ENCODE measurements at regions not wholly inside any gene's neighbourhood (a gene's known extent, or its start where the extent isn't known, plus 50 kb on each side); places are given as distances from the start of the nearest gene placed in this dataset.

DNA sequence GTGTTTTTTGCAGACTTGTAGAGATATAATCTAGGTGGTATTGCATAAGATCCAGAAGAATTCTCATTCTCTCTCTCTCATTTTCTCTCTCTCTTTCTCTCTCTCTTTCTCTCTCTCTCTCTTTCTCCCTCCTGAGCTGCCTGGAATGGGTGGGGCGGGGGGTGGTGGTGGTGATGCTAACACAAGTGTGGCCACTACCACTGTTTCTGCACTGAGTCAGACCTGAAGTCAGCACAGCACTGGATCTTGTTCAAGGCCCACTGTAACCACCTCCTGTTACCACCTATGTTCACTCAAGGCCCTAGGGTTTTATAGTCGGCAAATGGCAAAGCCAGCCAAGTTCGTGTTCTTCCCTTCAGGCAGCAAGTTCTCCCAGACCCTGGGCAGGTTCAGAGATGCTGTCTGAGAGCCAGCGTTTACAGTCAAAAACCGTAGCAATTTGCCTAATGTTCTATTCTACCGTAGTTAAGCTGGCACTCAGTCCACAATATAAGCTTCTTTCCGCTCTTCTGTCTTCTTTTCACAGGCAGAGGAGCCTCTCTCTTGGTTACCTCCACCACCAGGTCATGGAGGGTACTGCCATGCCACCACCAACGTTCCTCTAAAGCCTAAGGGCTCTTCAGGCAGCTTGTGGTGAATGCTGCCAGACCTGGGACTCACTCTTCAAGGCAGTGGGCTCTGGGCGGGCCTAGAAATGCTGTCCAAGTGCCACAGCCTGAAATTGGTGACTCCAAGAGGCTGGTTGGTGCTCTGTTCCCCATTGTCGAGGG, 235.7 kb upstream of the PRR16 start:
- TF ChIP-seq, protein P1, sequence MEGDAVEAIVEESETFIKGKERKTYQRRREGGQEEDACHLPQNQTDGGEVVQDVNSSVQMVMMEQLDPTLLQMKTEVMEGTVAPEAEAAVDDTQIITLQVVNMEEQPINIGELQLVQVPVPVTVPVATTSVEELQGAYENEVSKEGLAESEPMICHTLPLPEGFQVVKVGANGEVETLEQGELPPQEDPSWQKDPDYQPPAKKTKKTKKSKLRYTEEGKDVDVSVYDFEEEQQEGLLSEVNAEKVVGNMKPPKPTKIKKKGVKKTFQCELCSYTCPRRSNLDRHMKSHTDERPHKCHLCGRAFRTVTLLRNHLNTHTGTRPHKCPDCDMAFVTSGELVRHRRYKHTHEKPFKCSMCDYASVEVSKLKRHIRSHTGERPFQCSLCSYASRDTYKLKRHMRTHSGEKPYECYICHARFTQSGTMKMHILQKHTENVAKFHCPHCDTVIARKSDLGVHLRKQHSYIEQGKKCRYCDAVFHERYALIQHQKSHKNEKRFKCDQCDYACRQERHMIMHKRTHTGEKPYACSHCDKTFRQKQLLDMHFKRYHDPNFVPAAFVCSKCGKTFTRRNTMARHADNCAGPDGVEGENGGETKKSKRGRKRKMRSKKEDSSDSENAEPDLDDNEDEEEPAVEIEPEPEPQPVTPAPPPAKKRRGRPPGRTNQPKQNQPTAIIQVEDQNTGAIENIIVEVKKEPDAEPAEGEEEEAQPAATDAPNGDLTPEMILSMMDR (IDR thresholded peaks at IDR 0.05), result no peak
- TF ChIP-seq EP300 (IDR thresholded peaks at IDR 0.05) (no peak), POLR2AphosphoS5 (IDR thresholded peaks at IDR 0.05) (no peak)
